Neuronal stem cell (in vitro differentiated cells): ENCODE measurements at regions not wholly inside any gene's neighbourhood (a gene's known extent, or its start where the extent isn't known, plus 50 kb on each side); places are given as distances from the start of the nearest gene placed in this dataset.
A peak's percentile ranks its signal among the peaks of the same experiment; 100 is the strongest.

Experiments
- DNase-seq: peaks from one replicate; pipeline ENCODE4 v3.0.0-alpha.2; 2013; ENCODE audit warnings: low spot score
- H2AFZ ChIP-seq: one replicate; pipeline ENCODE4 v1.6.1; 2013; ENCODE audit warnings: mild to moderate bottlenecking, low read length, inconsistent platforms
- H2AK5ac ChIP-seq: 2 replicates; pipeline ENCODE4 v1.6.1; 2013; ENCODE audit warnings: low read depth, mild to moderate bottlenecking, inconsistent platforms, low read length, moderate library complexity, mixed read lengths
- H2BK120ac ChIP-seq: 2 replicates; pipeline ENCODE4 v1.6.1; 2013; ENCODE audit warnings: low read depth, mild to moderate bottlenecking, inconsistent platforms, low read length, moderate library complexity, mixed read lengths
- H2BK12ac ChIP-seq: one replicate; pipeline ENCODE4 v1.6.1; 2013; ENCODE audit warnings: low read length, inconsistent platforms
- H2BK15ac ChIP-seq: 2 replicates; pipeline ENCODE4 v1.6.1; 2013; ENCODE audit warnings: mild to moderate bottlenecking, low read length, inconsistent platforms, mixed read lengths
- H2BK5ac ChIP-seq: one replicate; pipeline ENCODE4 v1.6.1; 2013; ENCODE audit warnings: inconsistent platforms, mild to moderate bottlenecking, low read length, moderate library complexity
- H3K14ac ChIP-seq: one replicate; pipeline ENCODE4 v1.6.1; 2013; ENCODE audit warnings: low read length, inconsistent platforms
- H3K18ac ChIP-seq: 2 replicates; pipeline ENCODE4 v1.6.1; 2013; ENCODE audit warnings: low read length, inconsistent platforms
- H3K23ac ChIP-seq: 2 replicates; pipeline ENCODE4 v1.6.1; 2013; ENCODE audit warnings: low read depth, mild to moderate bottlenecking, mixed read lengths, low read length, inconsistent platforms; ENCODE audit not compliant: poor library complexity
- H3K27ac ChIP-seq: replicated peaks from 3 replicates; pipeline ENCODE4 v1.5.1; 2013; ENCODE audit warnings: low read length, inconsistent platforms
- H3K27me3 ChIP-seq, 3 experiments: 2 replicates each; pipeline ENCODE4 v1.6.1; 2013; ENCODE audit warnings: low read length in 3 of 3, mild to moderate bottlenecking in 2 of 3, inconsistent platforms in 1 of 3, low read depth in 1 of 3, mixed read lengths in 1 of 3, moderate library complexity in 1 of 3; ENCODE audit not compliant: control insufficient read depth in 3 of 3, insufficient read depth in 3 of 3
- H3K36me3 ChIP-seq, 2 donors: replicated peaks in 1 of 2; 2 replicates each; pipeline ENCODE4 v1.6.1; 2013; ENCODE audit warnings: low read length in 2 of 2; ENCODE audit not compliant: control insufficient read depth in 2 of 2, insufficient read depth in 2 of 2
- H3K4ac ChIP-seq: 2 replicates; pipeline ENCODE4 v1.6.1; 2013; ENCODE audit warnings: inconsistent platforms, mild to moderate bottlenecking, low read length, moderate library complexity
- H3K4me1 ChIP-seq, 2 donors: 1 replicate in 1 of 2; 2 replicates in 1 of 2; pipeline ENCODE4 v1.6.1; 2013; ENCODE audit warnings: low read length in 2 of 2, low read depth in 1 of 2; ENCODE audit not compliant: control insufficient read depth in 2 of 2, insufficient read depth in 1 of 2
- H3K4me2 ChIP-seq: one replicate; pipeline ENCODE4 v1.6.1; 2013; ENCODE audit warnings: mild to moderate bottlenecking, low read length, inconsistent platforms; ENCODE audit not compliant: insufficient read depth, poor library complexity, severe bottlenecking
- H3K4me3 ChIP-seq, 2 donors: 2 replicates each; pipeline ENCODE4 v1.5.1; 2013; ENCODE audit warnings: low read length in 2 of 2, mild to moderate bottlenecking in 2 of 2, inconsistent platforms in 1 of 2, moderate library complexity in 1 of 2
- H3K79me1 ChIP-seq: one replicate; pipeline ENCODE4 v1.6.1; 2013; ENCODE audit warnings: low read depth, mild to moderate bottlenecking, inconsistent platforms, low read length, moderate library complexity
- H3K9ac ChIP-seq: one replicate; pipeline ENCODE4 v1.6.1; 2013; ENCODE audit warnings: mild to moderate bottlenecking, low read depth, low read length, inconsistent platforms; ENCODE audit not compliant: poor library complexity
- H3K9me3 ChIP-seq, 2 donors: replicated peaks in 1 of 2; 2 replicates each; pipeline versions ENCODE3 to v1.6.1; 2013; ENCODE audit warnings: low read length in 2 of 2, mild to moderate bottlenecking in 2 of 2, inconsistent platforms in 1 of 2, low read depth in 1 of 2, mixed read lengths in 1 of 2, moderate library complexity in 1 of 2; ENCODE audit not compliant: control insufficient read depth in 2 of 2, insufficient read depth in 1 of 2
- H4K8ac ChIP-seq: one replicate; pipeline ENCODE4 v1.6.1; 2013; ENCODE audit warnings: low read depth, mild to moderate bottlenecking, inconsistent platforms, low read length, moderate library complexity
- H4K91ac ChIP-seq: one replicate; pipeline ENCODE4 v1.6.1; 2013; ENCODE audit warnings: low read length, low read depth, mild to moderate bottlenecking, inconsistent platforms; ENCODE audit not compliant: poor library complexity
- WGBS, 2 donors: extraction: QIAGEN DNeasy Blood & Tissue Kit; methylation state at CpG; one replicate each; pipeline ENCODE4 v1.1.7; 2013; ENCODE audit warnings: missing lambda C conversion rate in 2 of 2, mixed read lengths in 1 of 2; ENCODE audit not compliant: insufficient read length in 2 of 2, insufficient replicate concordance in 1 of 2; ENCODE audit errors: extremely low coverage in 2 of 2; 5-methylcytosine and 5-hydroxymethylcytosine counted together

DNA sequence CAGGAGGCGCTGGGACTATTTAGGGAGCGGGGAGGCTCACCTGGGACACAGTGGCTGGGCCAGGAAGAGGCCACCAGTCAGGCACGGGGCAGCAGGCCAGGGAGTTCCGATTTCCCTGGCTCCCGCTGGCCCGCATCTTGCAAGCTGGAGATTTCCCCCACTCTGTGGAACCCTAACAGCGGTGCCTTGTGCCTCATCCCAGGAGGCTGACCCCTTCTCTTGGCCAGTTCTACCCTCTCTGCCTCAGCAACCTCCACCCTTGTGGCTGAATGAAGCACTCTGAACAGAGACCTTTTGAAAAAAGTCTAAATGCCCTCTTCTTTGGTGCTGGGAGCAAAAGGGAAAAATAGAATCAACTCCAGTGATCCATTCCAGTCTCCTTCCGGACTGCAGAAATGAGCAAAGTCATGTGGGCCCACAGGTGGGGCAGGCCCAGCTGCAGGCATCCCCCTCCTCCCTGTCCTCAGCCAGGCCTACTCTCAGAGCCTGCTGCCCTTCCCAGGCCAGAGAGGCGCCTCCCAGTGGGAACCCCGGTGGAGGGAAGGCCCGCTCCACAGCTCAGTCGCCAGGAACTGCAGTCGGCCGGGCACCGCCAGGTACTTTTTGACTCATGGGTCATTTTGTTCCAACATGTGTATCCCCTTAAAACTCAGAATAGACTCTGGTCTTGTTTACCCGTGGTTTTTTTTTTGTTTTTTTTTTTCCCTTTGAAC lies 155.5 kb downstream of the ZNF248 start:
- Histone ChIP-seq H3K79me1 (peaks cover 2% of the 10 kb centered on the region), H3K14ac (peak overlapping the region; percentile 8), H3K4me3 (no peak overlapping the region), H2BK5ac (no peak overlapping the region), H4K91ac (no peak overlapping the region), H2AK5ac (no peak overlapping the region), H3K27ac (no peak overlapping the region), H3K9ac (no peak overlapping the region), H2BK12ac (no peak overlapping the region), H3K18ac (no peak overlapping the region), H3K36me3 (no peaks in the 10 kb centered on the region), H3K4me1 (no peaks in the 10 kb centered on the region), H3K9me3 (peaks cover 0 to 42% of the 10 kb centered on the region in 2 donors), H2BK120ac (no peak overlapping the region), H3K4ac (no peak overlapping the region), H2BK15ac (no peak overlapping the region), H4K8ac (no peak overlapping the region), H3K27me3 (no peaks in the 10 kb centered on the region), H3K4me2 (no peak overlapping the region), H2AFZ (no peak overlapping the region), H3K23ac (no peak overlapping the region)
- no peak for DNase-seq
- WGBS, 2 donors, result no CpG with 5 or more reads among the region's 16 CpGs

DNA sequence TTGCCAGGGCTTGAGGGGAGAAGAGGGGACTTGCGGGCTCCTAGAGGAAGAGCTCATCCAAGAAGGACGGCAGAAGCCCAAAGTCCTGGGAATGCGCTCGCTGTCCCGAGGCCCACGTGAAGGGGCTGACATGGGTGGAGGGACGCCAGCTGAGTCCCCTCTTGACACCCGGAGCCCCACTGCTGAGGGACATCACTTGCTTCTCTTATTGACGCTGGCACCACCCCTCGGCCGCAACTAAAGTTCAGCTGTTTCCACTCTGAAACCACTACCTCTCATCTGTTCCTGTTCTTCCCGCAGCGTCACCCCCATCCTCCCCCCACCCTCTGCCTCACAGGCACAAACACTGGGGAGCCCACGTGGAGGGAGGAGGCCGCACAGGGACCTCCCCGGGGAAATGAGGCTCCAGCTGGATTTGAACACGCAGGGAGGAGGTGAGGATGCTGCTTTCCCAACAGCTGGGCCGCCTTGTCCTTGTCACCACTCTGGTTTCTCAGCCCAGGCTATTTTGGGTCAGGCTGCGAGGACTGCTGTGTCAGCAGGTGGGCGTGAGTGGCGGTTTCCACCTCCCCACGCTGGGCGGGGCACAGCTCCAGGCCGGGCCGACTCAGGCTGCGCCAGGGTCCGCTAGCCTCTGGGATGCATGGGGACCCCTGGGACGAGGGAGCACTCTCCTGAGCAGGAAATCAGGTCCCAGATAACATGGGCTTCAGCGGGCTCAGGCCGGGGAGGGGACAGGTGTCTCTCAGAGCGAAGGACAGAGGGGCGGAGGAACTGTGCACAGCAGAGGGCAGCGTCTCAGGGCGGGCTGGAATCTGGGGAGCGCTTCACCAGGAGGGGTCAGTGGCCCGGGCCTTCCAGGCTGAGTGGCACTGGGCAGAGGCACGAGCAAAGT lies 156.3 kb downstream of the ZNF248 start:
- Histone ChIP-seq H3K4me2 (no peak overlapping the region), H2BK120ac (no peak overlapping the region), H2AK5ac (no peak overlapping the region), H3K4ac (no peak overlapping the region), H2BK12ac (no peak overlapping the region), H2AFZ (no peak overlapping the region), H3K27me3 (no peaks in the 10 kb centered on the region), H3K27ac (no peak overlapping the region), H2BK15ac (no peak overlapping the region), H4K8ac (no peak overlapping the region), H3K79me1 (peaks cover 2% of the 10 kb centered on the region), H3K4me3 (peak overlapping the region in 1 of 2 donors; percentile 4), H3K9me3 (peaks cover 0 to 39% of the 10 kb centered on the region in 2 donors), H3K18ac (no peak overlapping the region), H4K91ac (no peak overlapping the region), H2BK5ac (no peak overlapping the region), H3K23ac (peak overlapping the region; percentile 31), H3K14ac (no peak overlapping the region), H3K4me1 (no peaks in the 10 kb centered on the region), H3K9ac (no peak overlapping the region), H3K36me3 (no peaks in the 10 kb centered on the region)
- WGBS, 2 donors, result no CpG with 5 or more reads among the region's 37 CpGs
- DNase-seq, result no peak

DNA sequence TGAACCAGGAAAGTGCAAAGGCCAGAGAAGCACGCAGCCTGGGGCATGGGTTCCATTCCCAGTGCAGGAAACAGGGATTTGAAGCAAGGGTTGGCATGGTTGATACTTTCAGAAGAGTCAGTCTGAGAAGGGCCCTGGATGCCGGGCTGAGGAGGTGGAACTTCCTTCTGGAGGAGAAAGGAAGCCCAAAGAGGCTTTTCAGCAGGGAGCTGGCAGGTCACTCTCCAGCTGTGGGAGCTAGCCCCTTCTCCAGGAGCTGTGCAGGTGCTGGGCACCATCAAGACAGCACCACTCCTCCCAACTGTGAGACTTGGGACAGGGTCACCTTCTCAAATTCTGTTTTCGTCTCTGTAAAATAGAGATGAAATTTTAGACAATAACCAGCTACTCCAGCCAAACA lies 169.8 kb downstream of the ZNF248 start:
- Histone ChIP-seq H3K79me1 (peaks cover 2% of the 10 kb centered on the region), H3K4me3 (peak overlapping the region in 1 of 2 donors; percentile 64), H3K27me3 (no peaks in the 10 kb centered on the region), H3K18ac (no peak overlapping the region), H3K9me3 (peaks cover 0 to 40% of the 10 kb centered on the region in 2 donors), H2BK15ac (no peak overlapping the region), H2AK5ac (no peak overlapping the region), H2BK120ac (no peak overlapping the region), H3K4me1 (no peaks in the 10 kb centered on the region), H3K23ac (no peak overlapping the region), H2AFZ (no peak overlapping the region), H3K36me3 (no peaks in the 10 kb centered on the region), H3K9ac (no peak overlapping the region), H3K27ac (no peak overlapping the region), H3K4me2 (no peak overlapping the region), H4K8ac (no peak overlapping the region), H4K91ac (no peak overlapping the region), H3K14ac (no peak overlapping the region), H3K4ac (no peak overlapping the region), H2BK5ac (no peak overlapping the region), H2BK12ac (no peak overlapping the region)
- WGBS, 2 donors, result no CpG with 5 or more reads among the region's 3 CpGs
- no peak for DNase-seq
